ENCODE measurements at regions not wholly inside any gene's neighbourhood (a gene's known extent, or its start where the extent isn't known, plus 50 kb on each side); places are given as distances from the start of the nearest gene placed in this dataset.

- WGBS, 2 donors, result 37 to 69% methylated on average over 1 of the region's 1 CpG
Observed at GRCh38 chr11:26134053-26134452, 197.9 kb upstream of the ANO3 start.

GRCh38 chr11:26134481-26135355 lies 197.2 kb upstream of the ANO3 start:
- Histone ChIP-seq H3K27me3 (no peaks in the 10 kb centered on the region), H3K27ac (no peak overlapping the region), H3K9me3 (no peaks in the 10 kb centered on the region), H3K36me3 (no peaks in the 10 kb centered on the region), H3K4me1 (no peaks in the 10 kb centered on the region), H3K4me3 (no peak overlapping the region)
- no peak for TF ChIP-seq CTCF (IDR thresholded peaks at IDR 0.05)
- TF ChIP-seq POLR2AphosphoS5 (IDR thresholded peaks at IDR 0.05), result no peak
- TF ChIP-seq POLR2A (IDR thresholded peaks at IDR 0.05), result no peak
- TF ChIP-seq EP300 (IDR thresholded peaks at IDR 0.05), result no peak
- intact Hi-C loops (cut with DNase I), result no loop called here
- WGBS, 2 donors, result 53 to 71% methylated on average over 6 of the region's 6 CpGs
- no peak for DNase-seq

More at GRCh38 chr11:26134053-26134452, 197.9 kb upstream of the ANO3 start:
- intact Hi-C loops (cut with DNase I), result no loop called here
- TF ChIP-seq POLR2A (IDR thresholded peaks at IDR 0.05), result no peak
- no peak for TF ChIP-seq POLR2AphosphoS5 (IDR thresholded peaks at IDR 0.05)
- TF ChIP-seq CTCF (IDR thresholded peaks at IDR 0.05), result no peak
- TF ChIP-seq EP300 (IDR thresholded peaks at IDR 0.05), result no peak
- H3K9me3 ChIP-seq, result peaks cover 0 to 3% (median 0%) of the 10 kb centered on the region in 4 donors
- H3K27me3 ChIP-seq, result no peaks in the 10 kb centered on the region
- H3K36me3 ChIP-seq, result no peaks in the 10 kb centered on the region
- no peak for DNase-seq
- no peaks in the 10 kb centered on the region for H3K4me1 ChIP-seq
- H3K27ac ChIP-seq, result no peak overlapping the region
- H3K4me3 ChIP-seq, result no peak overlapping the region

- Histone ChIP-seq H3K36me3 (no peaks in the 10 kb centered on the region), H3K4me3 (no peak overlapping the region), H3K9me3 (no peaks in the 10 kb centered on the region), H3K27me3 (no peaks in the 10 kb centered on the region), H3K27ac (no peak overlapping the region), H3K4me1 (no peaks in the 10 kb centered on the region)
- intact Hi-C loops (cut with DNase I), result no loop called here
- 75 to 89% methylated on average over 2 of the region's 2 CpGs for WGBS, 2 donors
- no peak for DNase-seq
- no peak for TF ChIP-seq EP300 (IDR thresholded peaks at IDR 0.05)
- no peak for TF ChIP-seq POLR2A (IDR thresholded peaks at IDR 0.05)
- TF ChIP-seq POLR2AphosphoS5 (IDR thresholded peaks at IDR 0.05), result no peak
- TF ChIP-seq CTCF (IDR thresholded peaks at IDR 0.05), result no peak
Observed at GRCh38 chr11:26137651-26138050, 194.3 kb upstream of the ANO3 start.

- H3K27me3 ChIP-seq, result no peaks in the 10 kb centered on the region
- 87% methylated on average over 1 of the region's 1 CpG for WGBS, 2 donors
- H3K4me1 ChIP-seq, result no peaks in the 10 kb centered on the region
- intact Hi-C loops (cut with DNase I), result no loop called here
- no peak for DNase-seq
- TF ChIP-seq POLR2A (IDR thresholded peaks at IDR 0.05) (no peak), CTCF (IDR thresholded peaks at IDR 0.05) (no peak), EP300 (IDR thresholded peaks at IDR 0.05) (no peak), POLR2AphosphoS5 (IDR thresholded peaks at IDR 0.05) (no peak)
- no peak overlapping the region for H3K27ac ChIP-seq
- no peaks in the 10 kb centered on the region for H3K9me3 ChIP-seq
- no peak overlapping the region for H3K4me3 ChIP-seq
- no peaks in the 10 kb centered on the region for H3K36me3 ChIP-seq
Observed at GRCh38 chr11:26142891-26143290, 189.0 kb upstream of the ANO3 start.
